MM.1S (cell line): ENCODE measurements at regions not wholly inside any gene's neighbourhood (a gene's known extent, or its start where the extent isn't known, plus 50 kb on each side); places are given as distances from the start of the nearest gene placed in this dataset.

Experiments used
- EZH2 ChIP-seq: fragments of 300-600 bp; sonication (generic); optimal IDR thresholded peaks from 2 replicates; pipeline ENCODE3; 2017; ENCODE audit warnings: low read depth, mild to moderate bottlenecking, antibody characterized with exemption, low read length, mixed read lengths
- TF ChIP-seq, protein P1 (sequence below): fragments of 300-600 bp; sonication (generic); IDR thresholded peaks from 2 replicates; pipeline ENCODE4 v1.5.1; 2016; ENCODE audit warnings: antibody characterized with exemption, low read length, mixed read lengths

DNA sequence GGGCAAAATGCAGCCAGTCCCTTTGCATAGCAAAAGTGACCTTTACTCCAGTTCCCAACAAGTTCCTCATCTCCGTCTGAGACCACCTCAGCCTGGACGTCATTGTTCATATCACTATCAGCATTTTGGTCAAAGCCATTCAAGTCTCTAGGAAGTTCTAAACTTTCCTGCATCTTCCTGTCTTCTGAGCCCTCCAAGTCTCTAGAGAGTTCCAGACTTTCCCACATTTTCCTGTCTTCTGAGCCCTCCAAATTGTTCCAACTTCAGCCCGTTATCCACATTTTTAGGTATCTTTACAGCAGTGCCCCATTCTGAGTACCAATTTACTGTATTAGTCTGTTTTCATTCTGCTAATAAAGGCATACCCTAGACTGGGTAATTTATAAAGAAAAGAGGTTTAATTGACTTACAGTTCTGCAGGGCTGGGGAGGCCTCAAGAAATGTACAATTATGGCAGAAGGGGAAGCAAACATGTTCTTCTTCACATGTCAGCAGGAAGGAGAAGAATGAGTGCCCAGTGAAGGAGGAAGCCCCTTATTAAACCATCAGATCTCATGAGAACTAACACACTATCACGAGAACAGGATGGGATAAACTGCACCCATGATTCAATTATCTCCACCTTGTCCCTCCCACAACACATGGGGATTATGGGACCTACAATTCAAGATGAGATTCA is 123.7 kb downstream of the MYCN start:
- TF ChIP-seq, protein P1, sequence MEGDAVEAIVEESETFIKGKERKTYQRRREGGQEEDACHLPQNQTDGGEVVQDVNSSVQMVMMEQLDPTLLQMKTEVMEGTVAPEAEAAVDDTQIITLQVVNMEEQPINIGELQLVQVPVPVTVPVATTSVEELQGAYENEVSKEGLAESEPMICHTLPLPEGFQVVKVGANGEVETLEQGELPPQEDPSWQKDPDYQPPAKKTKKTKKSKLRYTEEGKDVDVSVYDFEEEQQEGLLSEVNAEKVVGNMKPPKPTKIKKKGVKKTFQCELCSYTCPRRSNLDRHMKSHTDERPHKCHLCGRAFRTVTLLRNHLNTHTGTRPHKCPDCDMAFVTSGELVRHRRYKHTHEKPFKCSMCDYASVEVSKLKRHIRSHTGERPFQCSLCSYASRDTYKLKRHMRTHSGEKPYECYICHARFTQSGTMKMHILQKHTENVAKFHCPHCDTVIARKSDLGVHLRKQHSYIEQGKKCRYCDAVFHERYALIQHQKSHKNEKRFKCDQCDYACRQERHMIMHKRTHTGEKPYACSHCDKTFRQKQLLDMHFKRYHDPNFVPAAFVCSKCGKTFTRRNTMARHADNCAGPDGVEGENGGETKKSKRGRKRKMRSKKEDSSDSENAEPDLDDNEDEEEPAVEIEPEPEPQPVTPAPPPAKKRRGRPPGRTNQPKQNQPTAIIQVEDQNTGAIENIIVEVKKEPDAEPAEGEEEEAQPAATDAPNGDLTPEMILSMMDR, result no peak
- TF ChIP-seq EZH2, result no peak
